NCI-H1105 treated with DMSO at 0.1 percent for 48 hours (cell line): ENCODE measurements at regions not wholly inside any gene's neighbourhood (a gene's known extent, or its start where the extent isn't known, plus 50 kb on each side); places are given as distances from the start of the nearest gene placed in this dataset.

Source experiments
- DNase-seq: peaks from one replicate; lab custom pipeline; 2025; lab: John Stamatoyannopoulos, UW

DNA sequence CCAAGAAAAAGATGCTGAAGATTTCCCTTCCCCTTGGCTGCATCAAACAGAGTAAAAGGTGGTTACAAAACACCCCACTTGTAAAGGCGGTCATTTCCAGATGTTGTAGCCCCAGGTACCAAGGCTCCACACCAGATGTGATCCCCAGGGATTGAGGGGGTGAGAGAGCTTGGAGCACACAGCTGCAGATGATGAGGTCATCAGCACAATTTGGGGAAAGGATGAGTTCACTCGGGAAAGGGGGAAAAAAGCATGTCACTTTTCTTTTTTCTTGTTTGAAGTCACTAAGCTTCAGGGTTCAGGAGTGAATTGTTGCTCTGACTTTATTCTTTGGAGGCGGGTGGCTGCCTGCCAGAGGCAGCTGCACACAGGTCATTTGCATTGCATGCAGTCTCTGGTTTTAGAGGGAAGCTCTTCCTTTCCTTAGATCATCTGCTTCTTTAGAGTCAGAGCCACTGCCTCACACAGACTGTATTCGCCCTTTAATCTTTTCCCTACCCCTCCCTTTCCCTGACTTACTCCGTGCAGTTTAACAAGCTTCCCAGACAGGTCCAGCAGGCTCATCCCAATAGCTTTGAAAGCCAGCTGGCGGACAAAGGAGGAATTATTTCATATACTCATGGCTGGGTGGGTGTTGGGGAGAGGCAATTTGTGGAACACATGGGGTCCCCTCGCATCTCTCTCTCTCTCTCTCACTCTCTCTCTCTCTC, 409.3 kb upstream of the SLC24A2 start:
- no peak for DNase-seq

DNA sequence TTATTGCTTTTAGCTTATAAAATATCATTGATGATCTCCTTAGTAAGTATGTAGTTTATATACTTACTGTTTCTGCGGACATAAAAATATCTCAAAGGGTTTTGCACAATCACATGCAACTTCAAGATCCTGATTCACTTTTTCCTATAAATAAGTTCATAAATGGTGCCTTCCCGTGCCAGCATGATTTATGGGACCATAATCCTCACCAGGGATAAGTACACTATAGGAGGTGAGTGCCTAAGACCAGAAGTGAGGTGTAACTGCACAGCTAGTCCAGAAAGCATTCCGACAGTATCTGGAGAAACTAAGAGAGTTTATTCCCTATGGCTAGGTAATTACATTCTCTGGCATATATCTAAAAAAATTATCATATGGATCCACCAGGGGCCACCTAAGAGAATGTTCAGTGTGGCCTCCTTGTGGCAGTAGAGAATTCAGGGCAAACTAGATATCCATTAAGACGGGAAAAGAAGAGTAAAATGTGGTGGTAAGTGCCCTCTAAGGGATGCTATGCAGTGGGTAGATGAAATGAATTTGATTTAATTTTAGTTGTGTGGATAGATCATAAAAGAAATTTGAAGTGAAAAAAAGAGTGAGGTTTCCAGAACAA, 402.5 kb upstream of the SLC24A2 start:
- no peak for DNase-seq

GRCh38 chr9:20189871-20190270, 401.0 kb upstream of the SLC24A2 start:
- no peak for DNase-seq

GRCh38 chr9:20188616-20189369, 400.0 kb upstream of the SLC24A2 start:
- no peak for DNase-seq

- DNase-seq = no peak
Measured at GRCh38 chr9:20187318-20187717, 398.5 kb upstream of the SLC24A2 start.

- no peak for DNase-seq
Measured at GRCh38 chr9:20186823-20187222, 398.0 kb upstream of the SLC24A2 start.

- no peak for DNase-seq
Measured at GRCh38 chr9:20186231-20186630, 397.4 kb upstream of the SLC24A2 start.

GRCh38 chr9:20184541-20184940, 395.7 kb upstream of the SLC24A2 start:
- DNase-seq = no peak

DNA sequence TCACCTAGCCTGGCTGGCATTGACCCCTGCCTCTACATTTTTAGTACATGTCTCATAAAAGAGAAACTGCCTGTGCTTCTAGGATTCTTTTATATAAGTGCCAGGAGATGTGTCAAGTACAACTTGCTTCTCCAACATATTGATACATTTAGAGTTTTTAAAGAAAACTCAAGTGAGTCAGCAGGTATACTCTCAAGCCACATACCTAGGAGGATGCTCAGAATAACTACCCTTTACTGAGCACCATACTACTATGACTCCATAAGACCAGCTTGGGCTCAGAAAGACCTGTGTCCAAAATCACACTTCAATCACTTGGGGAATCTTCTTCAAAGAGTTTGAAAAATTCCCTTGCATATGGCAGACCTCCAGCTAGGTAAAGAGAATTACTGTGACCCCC, 389.8 kb upstream of the SLC24A2 start:
- no peak for DNase-seq

GRCh38 chr9:20178197-20178596, 389.4 kb upstream of the SLC24A2 start:
- no peak for DNase-seq

- DNase-seq = no peak
Measured at GRCh38 chr9:20170122-20170521, 381.3 kb upstream of the SLC24A2 start.

GRCh38 chr9:20152151-20152725, 363.4 kb upstream of the SLC24A2 start:
- no peak for DNase-seq

GRCh38 chr9:20148416-20148815, 359.6 kb upstream of the SLC24A2 start:
- DNase-seq = no peak

DNA sequence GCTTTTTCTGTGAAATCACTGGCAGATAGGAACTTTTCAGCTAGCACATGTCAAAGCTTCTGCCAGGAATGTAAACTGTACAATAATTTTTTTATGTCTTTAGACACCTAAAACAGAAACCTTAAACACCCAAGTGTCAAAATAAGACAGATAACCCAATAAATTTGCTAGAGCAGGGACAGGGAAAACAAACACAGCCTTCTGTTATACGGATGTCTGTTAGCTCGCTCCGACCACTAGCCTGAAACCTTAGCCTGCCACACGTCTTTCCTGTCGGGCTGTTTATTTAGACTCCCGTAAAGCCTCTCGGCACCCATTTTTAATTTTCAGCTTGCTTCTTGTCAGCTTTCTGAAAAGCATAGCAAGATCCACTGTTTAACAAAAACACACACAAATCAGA, 355.4 kb upstream of the SLC24A2 start:
- no peak for DNase-seq

- no peak for DNase-seq
Measured at GRCh38 chr9:20139763-20140290, 351.0 kb upstream of the SLC24A2 start.

DNA sequence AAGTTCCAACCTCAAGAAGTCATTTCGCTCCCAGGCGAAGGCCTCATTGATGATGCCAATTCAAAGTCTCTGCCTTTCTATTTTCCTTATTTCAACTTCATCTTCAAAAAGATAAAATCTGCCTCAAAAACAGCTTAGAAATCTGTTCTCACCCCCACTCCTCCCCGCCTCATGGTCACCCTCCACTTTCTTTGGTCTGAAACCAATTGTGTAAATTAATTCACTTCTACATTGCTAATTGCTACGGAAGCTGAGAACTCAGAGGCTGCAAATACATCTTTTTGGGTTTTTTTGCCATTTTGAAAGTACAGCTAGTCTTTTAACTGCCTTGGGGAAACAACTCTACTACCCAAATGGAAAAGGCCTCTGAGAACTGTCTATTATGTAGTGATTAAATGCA, 350.0 kb upstream of the SLC24A2 start:
- no peak for DNase-seq

DNA sequence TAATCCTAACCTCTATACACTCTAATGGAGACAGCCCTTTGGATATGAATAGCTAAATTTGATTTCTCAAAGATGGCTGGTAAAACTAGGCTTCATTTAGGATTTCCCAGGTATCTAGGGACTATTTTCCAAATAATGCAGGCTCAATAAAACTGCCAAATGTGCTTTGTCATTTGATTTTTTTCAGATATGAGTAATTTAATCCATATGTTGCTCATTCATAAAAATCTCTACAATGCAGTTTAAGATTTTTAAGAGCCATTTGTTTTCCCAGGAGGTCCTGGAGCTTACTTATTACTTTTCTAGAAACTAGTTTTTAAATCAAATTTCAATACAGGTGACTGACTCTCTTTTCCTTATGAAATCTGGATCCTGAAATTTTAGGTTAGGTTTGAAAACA, 349.3 kb upstream of the SLC24A2 start:
- no peak for DNase-seq

- DNase-seq = no peak
Measured at GRCh38 chr9:20137425-20137824, 348.6 kb upstream of the SLC24A2 start.

DNA sequence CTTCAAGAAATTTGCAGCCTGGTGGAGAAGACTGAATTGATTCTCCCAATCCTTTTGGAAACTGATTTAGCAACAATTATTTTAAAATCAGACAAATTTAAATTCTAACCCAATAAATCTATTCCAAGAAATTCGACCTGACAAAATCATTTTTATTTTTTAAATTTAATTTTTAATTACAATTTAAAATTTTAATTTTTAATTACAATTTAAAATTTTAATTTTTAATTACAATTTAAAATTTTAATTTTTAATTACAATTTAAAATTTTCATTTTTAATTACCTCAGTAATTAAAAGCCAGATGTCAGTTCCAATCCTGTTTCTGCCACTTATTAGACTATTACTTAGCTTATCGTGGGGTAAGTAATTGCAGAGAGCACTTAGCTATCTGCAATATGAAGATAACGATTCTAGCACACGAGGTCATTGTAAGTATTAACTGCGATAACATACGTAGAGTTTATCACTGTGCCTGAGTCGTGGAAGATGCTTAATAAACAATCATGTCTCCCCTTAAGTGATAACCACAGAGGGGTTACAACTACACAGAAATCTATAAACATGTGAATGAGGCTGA, 346.4 kb upstream of the SLC24A2 start:
- DNase-seq = no peak

DNA sequence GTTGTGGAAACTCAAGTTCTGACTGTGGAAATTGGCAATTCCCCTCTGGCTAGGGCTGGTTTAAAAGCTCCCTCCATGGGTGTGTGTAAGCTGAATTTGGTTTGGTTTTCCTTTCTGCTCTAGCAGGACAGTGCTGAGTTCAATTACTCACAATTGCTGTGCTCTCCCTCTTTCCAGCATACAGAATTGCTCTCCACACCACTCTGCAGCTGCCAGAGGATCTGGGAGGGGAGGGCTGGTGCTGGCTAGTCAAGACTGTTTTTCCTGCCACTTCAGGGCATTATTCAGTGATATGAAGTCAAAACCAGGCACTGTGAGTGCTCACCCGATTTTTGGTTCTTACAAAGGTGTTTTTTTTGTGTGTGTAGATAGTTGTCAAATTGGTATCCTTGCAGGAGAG, 336.9 kb upstream of the SLC24A2 start:
- DNase-seq = no peak

- no peak for DNase-seq
Measured at GRCh38 chr9:20119566-20119965, 330.7 kb upstream of the SLC24A2 start.

DNA sequence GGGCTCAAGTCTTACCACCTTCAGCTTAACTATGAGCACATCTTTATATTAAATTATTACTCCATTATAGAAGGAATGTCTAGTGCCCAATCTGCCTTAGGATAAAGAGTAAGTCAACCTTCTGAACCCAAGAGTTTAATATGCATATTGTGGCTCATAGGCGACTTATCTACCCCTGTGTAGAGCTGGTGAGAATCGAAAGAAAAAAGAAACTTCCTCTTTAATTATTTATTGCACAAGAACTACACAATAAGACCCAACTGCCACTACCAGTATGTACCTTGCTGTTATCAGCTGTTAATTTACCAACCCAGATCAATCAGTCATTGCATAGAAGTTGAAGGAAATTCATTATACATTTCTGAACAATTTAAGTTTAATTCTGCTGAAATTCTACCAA, 329.1 kb upstream of the SLC24A2 start:
- DNase-seq = no peak
